Thymus (tissue), 11 donors: ENCODE measurements at regions not wholly inside any gene's neighbourhood (a gene's known extent, or its start where the extent isn't known, plus 50 kb on each side); places are given as distances from the start of the nearest gene placed in this dataset.

Experiments used
- DNase-seq, 9 donors: peaks; one replicate each; pipeline ENCODE4 v3.0.0-alpha.2; 2013; ENCODE audit warnings: low spot score in 9 of 9, low read depth in 6 of 9, missing footprints in 1 of 9
- H3K27ac ChIP-seq, 2 donors: one replicate each; pipeline ENCODE4 v1.5.1; 2013; ENCODE audit warnings: control low read depth in 1 of 2, low read depth in 1 of 2, low read length in 1 of 2, mild to moderate bottlenecking in 1 of 2, moderate library complexity in 1 of 2
- H3K27me3 ChIP-seq, 2 donors: one replicate each; pipeline ENCODE4 v1.5.1; 2013; ENCODE audit warnings: low read length in 1 of 2; ENCODE audit not compliant: control insufficient read depth in 2 of 2, insufficient read depth in 1 of 2
- H3K36me3 ChIP-seq, 2 donors: one replicate each; pipeline ENCODE4 v1.5.1; 2013; ENCODE audit warnings: low read length in 1 of 2, mild to moderate bottlenecking in 1 of 2, moderate library complexity in 1 of 2; ENCODE audit not compliant: control insufficient read depth in 2 of 2, insufficient read depth in 2 of 2
- H3K4me1 ChIP-seq, 2 donors: one replicate each; pipeline ENCODE4 v1.5.1; 2013; ENCODE audit warnings: low read length in 2 of 2; ENCODE audit not compliant: control insufficient read depth in 2 of 2, insufficient read depth in 2 of 2
- H3K4me3 ChIP-seq, 2 donors: one replicate each; pipeline ENCODE4 v1.5.1; 2013; ENCODE audit warnings: low read length in 2 of 2, control low read depth in 1 of 2, mild to moderate bottlenecking in 1 of 2
- H3K9me3 ChIP-seq, 2 donors: one replicate each; pipeline ENCODE4 v1.5.1; 2013; ENCODE audit warnings: low read length in 1 of 2, mild to moderate bottlenecking in 1 of 2; ENCODE audit not compliant: control insufficient read depth in 2 of 2, insufficient read depth in 1 of 2
- WGBS: extraction: QIAGEN DNeasy Blood & Tissue Kit; methylation state at CpG from one replicate; pipeline ENCODE4 v1.1.7; 2013; 5-methylcytosine and 5-hydroxymethylcytosine counted together
- donor health status: healthy.

DNA sequence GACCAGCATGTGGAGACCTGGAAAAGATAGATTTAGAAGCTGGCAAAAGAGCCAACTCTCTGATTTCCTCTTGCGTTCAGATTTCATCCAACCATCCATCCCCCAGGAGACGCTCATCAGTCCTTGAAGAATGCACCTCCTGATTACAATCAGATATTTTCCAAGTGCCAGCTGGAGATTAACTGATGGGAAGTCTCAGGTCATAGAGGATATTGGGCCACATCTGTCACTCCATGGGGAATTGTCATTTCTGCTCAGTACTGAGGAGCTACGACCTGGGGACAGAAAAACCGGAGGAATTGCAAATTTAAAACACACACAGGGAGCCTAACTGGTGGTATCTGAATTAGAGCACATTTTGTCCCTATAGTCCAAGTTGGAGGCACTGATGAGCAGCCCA lies 496.2 kb upstream of the SULF2 start:
- Histone ChIP-seq H3K36me3 (no peaks in the 10 kb centered on the region), H3K4me3 (no peak overlapping the region), H3K4me1 (no peaks in the 10 kb centered on the region), H3K9me3 (no peaks in the 10 kb centered on the region), H3K27ac (no peak overlapping the region), H3K27me3 (no peaks in the 10 kb centered on the region)
- 86% methylated on average over 4 of the region's 4 CpGs for WGBS
- no peak for DNase-seq

DNA sequence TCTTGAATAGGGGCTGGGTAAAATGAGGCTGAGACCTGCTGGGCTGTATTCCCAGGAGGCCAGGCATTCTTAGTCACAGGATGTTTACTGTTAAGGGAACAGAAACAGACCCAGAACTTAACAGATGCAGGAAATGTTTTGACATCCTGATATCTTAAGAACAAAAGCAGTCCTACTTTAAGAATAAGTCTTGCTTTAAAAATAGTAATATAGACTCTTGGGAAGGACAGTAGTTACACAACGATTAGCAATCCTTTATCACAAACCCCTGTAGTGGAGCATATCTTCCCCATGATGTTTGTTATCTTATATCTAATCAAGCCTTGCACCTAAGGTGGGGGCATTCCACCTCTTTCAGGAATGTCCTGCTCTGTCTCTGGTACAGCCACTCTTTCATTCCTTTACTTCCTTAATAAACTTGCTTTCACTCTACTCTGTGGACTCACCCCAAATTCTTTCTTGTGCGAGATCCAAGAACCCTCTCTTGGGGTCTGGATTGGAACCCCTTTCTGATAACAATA lies 493.7 kb upstream of the SULF2 start:
- 46% methylated on average over 2 of the region's 2 CpGs for WGBS
- H3K27me3 ChIP-seq = no peaks in the 10 kb centered on the region
- H3K4me3 ChIP-seq = no peak overlapping the region
- no peaks in the 10 kb centered on the region for H3K36me3 ChIP-seq
- H3K4me1 ChIP-seq = no peaks in the 10 kb centered on the region
- no peak overlapping the region for H3K27ac ChIP-seq
- no peak for DNase-seq
- H3K9me3 ChIP-seq = no peaks in the 10 kb centered on the region

DNA sequence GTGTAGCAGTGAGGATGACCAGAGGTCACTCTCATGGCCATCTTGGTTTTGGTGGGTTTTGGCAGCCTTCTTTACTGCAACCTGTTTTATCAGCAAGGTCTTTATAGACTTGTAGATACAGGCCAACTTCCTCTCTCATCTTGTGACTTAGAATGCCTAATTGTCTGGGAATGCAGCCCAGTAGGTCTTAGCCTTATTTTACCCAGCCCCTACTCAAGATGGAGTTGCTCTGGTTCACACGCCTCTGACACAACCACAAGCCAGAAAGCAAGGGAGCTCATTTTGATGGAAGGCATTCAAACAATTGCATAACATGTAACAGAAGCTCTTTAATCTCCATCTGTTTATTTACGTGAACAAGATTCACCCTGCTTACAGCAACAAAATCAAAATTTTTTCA lies 492.0 kb upstream of the SULF2 start:
- H3K27ac ChIP-seq = no peak overlapping the region
- no peaks in the 10 kb centered on the region for H3K36me3 ChIP-seq
- H3K4me3 ChIP-seq = no peak overlapping the region
- 92% methylated on average over 2 of the region's 2 CpGs for WGBS
- no peaks in the 10 kb centered on the region for H3K9me3 ChIP-seq
- no peaks in the 10 kb centered on the region for H3K27me3 ChIP-seq
- H3K4me1 ChIP-seq = no peaks in the 10 kb centered on the region
- no peak for DNase-seq

DNA sequence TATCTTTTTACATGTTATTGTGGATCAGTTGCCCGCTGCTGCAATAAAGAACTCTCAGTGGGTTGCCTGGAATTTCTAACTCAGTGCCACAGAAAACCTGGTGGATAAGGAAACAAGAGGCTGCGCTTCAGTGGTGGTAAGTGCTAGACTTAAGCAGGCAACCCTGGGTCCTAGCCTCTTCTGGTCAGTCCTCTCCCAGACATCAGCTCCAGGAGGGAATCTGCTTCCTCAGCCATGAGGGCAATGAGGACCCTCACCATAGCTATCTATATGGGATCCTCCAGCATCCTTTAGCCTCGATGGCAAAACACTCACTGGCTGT lies 490.7 kb upstream of the SULF2 start:
- H3K4me1 ChIP-seq = no peaks in the 10 kb centered on the region
- H3K36me3 ChIP-seq = no peaks in the 10 kb centered on the region
- no peak for DNase-seq
- H3K27me3 ChIP-seq = no peaks in the 10 kb centered on the region
- no peaks in the 10 kb centered on the region for H3K9me3 ChIP-seq
- no peak overlapping the region for H3K27ac ChIP-seq
- 76% methylated on average over 3 of the region's 3 CpGs for WGBS
- no peak overlapping the region for H3K4me3 ChIP-seq

DNA sequence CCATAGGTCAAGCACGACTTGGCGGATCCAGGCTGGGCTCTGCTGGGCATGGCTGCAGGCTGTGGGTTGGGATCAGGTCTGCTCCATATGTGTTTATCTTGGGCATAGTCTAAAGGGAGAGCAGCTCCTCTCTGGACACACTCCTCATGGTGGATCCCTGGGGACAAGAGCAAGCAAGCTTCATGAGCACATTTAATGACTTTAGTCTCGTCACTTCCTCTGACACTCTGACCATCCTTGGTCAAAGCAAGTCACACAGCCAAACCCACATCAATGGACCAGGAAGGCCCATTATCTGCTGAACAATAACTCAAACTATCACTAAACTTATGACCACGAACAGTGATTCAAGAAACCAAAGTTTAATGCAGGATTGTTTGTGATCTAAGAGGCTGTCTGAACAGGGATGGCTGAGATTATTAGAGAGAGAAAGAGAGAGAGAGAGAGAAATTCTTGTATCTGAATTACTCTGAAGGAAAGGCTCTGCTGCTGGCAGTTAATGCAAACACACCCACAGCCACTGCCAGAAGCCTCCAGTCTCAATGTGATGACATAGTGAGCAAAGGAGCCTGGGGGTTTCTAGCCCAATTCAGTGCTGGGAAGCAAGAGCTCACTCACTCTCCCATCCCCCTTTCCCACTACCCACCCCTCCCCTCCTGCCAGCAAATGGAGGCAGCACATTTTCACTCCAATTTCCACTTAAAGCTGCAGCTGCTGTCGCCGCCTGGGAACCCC lies 490.2 kb upstream of the SULF2 start:
- Histone ChIP-seq H3K36me3 (no peaks in the 10 kb centered on the region), H3K4me3 (no peak overlapping the region), H3K9me3 (no peaks in the 10 kb centered on the region), H3K27ac (no peak overlapping the region), H3K27me3 (no peaks in the 10 kb centered on the region), H3K4me1 (no peaks in the 10 kb centered on the region)
- DNase-seq = no peak
- 86% methylated on average over 6 of the region's 6 CpGs for WGBS

DNA sequence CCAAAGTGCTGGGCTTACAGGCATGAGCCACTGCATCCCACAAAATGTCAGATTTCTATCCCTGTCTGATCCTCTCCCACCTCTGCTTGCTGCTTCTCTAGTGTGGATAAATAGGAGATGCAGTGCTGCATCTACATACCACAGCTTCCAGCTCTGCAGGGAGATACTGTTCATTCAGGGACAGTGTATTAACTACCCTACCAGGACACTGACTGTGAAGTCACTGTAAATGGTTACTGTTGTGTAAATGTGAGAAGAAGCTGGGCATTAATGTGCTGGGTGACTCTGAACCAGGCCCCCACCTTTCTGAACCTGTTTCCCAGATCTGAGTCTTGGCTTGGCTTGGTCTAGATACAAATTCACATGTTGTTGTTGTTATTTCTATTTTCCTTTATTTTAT lies 488.6 kb upstream of the SULF2 start:
- no peaks in the 10 kb centered on the region for H3K36me3 ChIP-seq
- no peak for DNase-seq
- no peaks in the 10 kb centered on the region for H3K27me3 ChIP-seq
- H3K4me3 ChIP-seq = no peak overlapping the region
- no peaks in the 10 kb centered on the region for H3K9me3 ChIP-seq
- no peak overlapping the region for H3K27ac ChIP-seq
- H3K4me1 ChIP-seq = no peaks in the 10 kb centered on the region

DNA sequence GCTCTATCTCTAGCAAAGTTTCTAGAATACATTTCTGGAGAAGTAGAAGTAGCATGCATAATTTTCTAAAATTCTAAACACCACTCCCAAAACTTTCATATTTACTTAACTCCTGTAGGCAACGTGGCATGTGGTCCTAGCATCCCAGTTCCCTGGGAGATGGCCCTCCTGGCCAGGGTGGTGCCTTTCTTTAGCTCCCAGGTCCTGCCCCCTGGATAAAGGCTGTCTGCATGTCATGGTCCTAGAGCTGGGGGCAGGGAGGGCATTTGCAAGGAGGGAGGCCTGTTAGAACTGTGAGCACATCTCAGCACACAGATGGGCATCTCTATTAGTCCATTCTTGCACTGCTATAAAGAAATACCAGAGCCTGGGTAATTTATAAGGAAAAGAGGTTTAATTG lies 485.6 kb upstream of the SULF2 start:
- Histone ChIP-seq H3K36me3 (no peaks in the 10 kb centered on the region), H3K9me3 (no peaks in the 10 kb centered on the region), H3K4me3 (no peak overlapping the region), H3K27me3 (no peaks in the 10 kb centered on the region), H3K4me1 (no peaks in the 10 kb centered on the region), H3K27ac (no peak overlapping the region)
- no peak for DNase-seq
- 80% methylated on average over 1 of the region's 1 CpG for WGBS

DNA sequence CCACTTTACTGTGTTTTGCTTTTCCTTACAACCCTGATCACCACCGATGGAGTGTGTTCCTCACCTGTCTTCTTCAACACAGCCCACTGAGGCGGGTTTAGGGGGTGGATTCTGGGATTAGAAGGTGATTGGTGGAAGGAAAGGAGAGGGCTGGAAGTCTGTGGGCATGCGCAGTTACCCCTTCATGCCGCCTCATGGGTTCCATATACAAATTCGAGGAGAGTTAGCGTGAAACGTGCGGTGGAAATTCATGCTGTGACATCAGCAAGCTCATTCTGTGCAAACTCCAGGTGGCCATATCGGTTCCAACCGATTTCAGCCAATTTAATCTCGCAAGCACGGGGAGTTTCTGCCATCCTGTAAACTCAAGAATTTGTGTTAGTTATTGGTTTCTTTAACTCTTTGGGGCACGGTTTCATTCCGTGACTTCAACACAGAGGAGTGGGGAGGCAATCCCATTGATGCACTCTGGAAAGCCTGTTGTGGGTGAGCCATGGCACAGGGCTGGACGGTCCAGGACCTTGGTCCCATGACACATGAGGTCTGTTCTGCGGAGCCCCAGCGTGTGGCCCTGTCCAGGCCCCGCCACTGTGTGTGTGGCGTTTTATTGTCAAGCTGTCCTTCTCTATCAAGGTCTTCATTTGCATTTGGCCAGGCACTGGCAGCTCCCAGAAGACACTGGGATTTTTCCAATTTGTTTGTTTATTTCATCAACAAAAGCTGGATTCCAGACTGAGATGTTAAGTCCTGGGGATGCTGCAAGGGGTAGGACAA lies 482.8 kb upstream of the SULF2 start:
- Histone ChIP-seq H3K27ac (no peak overlapping the region), H3K4me1 (no peaks in the 10 kb centered on the region), H3K9me3 (no peaks in the 10 kb centered on the region), H3K36me3 (no peaks in the 10 kb centered on the region), H3K4me3 (no peak overlapping the region), H3K27me3 (peaks cover 0 to 3% of the 10 kb centered on the region in 2 donors)
- 97% methylated on average over 19 of the region's 19 CpGs for WGBS
- DNase-seq = no peak

DNA sequence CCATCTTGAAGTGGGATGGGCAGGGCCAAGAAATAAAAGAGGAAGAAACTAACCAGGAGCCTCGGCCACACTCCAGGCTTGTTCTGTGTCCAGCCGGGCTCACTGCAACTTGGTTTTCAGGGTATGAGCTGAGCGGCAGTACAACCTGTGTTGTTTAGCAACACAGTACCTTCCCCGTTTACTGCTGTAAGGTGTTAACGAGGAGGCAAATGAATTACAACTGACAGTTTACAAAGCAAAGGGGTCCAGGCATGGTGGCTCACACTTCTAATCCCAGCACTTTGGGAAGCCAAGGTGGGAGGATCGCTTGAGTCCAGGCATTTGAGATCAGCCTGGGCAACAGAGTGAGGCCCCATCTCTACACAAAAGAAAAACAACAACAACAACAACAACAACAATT lies 481.3 kb upstream of the SULF2 start:
- 65% methylated on average over 6 of the region's 6 CpGs for WGBS
- Histone ChIP-seq H3K9me3 (no peaks in the 10 kb centered on the region), H3K27me3 (peaks cover 0 to 3% of the 10 kb centered on the region in 2 donors), H3K36me3 (no peaks in the 10 kb centered on the region), H3K4me1 (no peaks in the 10 kb centered on the region), H3K27ac (no peak overlapping the region), H3K4me3 (no peak overlapping the region)
- DNase-seq = no peak
